Endodermal cell (in vitro differentiated cells): ENCODE measurements at regions not wholly inside any gene's neighbourhood (a gene's known extent, or its start where the extent isn't known, plus 50 kb on each side); places are given as distances from the start of the nearest gene placed in this dataset.

Experiments
- DNase-seq: peaks from one replicate; pipeline ENCODE4 v3.0.0-alpha.2; 2017
- H3K27ac ChIP-seq: 2 replicates; pipeline ENCODE4 v1.5.1; 2013; ENCODE audit warnings: mild to moderate bottlenecking, low read depth, low read length, moderate library complexity
- H3K27me3 ChIP-seq: 2 replicates; pipeline ENCODE4 v1.6.1; 2013; ENCODE audit warnings: mild to moderate bottlenecking, low read length, moderate library complexity; ENCODE audit not compliant: insufficient read depth, control insufficient read depth, poor library complexity, severe bottlenecking
- H3K36me3 ChIP-seq: 2 replicates; pipeline ENCODE4 v1.7.0; 2013; ENCODE audit warnings: mild to moderate bottlenecking, low read length, moderate library complexity; ENCODE audit not compliant: control insufficient read depth, insufficient read depth
- H3K4me1 ChIP-seq: one replicate; pipeline ENCODE4 v1.7.0; 2013; ENCODE audit warnings: low read length; ENCODE audit not compliant: control insufficient read depth, insufficient read depth
- H3K4me3 ChIP-seq: 2 replicates; pipeline ENCODE4 v1.5.1; 2013; ENCODE audit warnings: mild to moderate bottlenecking, low read length, moderate library complexity
- H3K9ac ChIP-seq: 2 replicates; pipeline ENCODE4 v1.6.1; 2013; ENCODE audit warnings: mild to moderate bottlenecking, low read length, moderate library complexity; ENCODE audit not compliant: poor library complexity, severe bottlenecking; ENCODE audit errors: extremely low read depth
- H3K9me3 ChIP-seq: 2 replicates; pipeline ENCODE4 v1.6.1; 2013; ENCODE audit warnings: mild to moderate bottlenecking, low read length, moderate library complexity; ENCODE audit not compliant: control insufficient read depth
- H3K27ac Mint-ChIP-seq: 2 replicates; pipeline ENCODE4 v1.8.0; 2020; ENCODE audit warnings: mixed read lengths
- H3K27me3 Mint-ChIP-seq: 2 replicates; pipeline ENCODE4 v1.8.0; 2021; ENCODE audit warnings: mild to moderate bottlenecking, mixed read lengths; ENCODE audit not compliant: insufficient read depth
- H3K36me3 Mint-ChIP-seq: 2 replicates; pipeline ENCODE4 v1.8.0; 2020; ENCODE audit warnings: low read depth, mixed read lengths
- H3K4me1 Mint-ChIP-seq: 2 replicates; pipeline ENCODE4 v1.8.0; 2020; ENCODE audit warnings: mixed read lengths
- H3K4me3 Mint-ChIP-seq: 2 replicates; pipeline ENCODE4 v1.8.0; 2020; ENCODE audit warnings: mild to moderate bottlenecking, moderate library complexity, mixed read lengths
- H3K9me3 Mint-ChIP-seq: 2 replicates; pipeline ENCODE4 v1.8.0; 2020; ENCODE audit warnings: mild to moderate bottlenecking, mixed read lengths
- WGBS, 2 experiments: methylation state at CpG; one replicate each; pipeline versions ENCODE4 v1.1.5 to v1.1.7; 2013; ENCODE audit warnings: missing lambda C conversion rate in 2 of 2, mixed read lengths in 1 of 2; ENCODE audit not compliant: insufficient coverage in 1 of 2, insufficient read length in 1 of 2; 5-methylcytosine and 5-hydroxymethylcytosine counted together
- TF ChIP-seq, protein P1 (sequence below): fragments of 200-600 bp; sonication (generic); conservative IDR thresholded peaks from 2 replicates; pipeline ENCODE4 v1.5.0; 2021; ENCODE audit warnings: antibody characterized with exemption, mild to moderate bottlenecking

DNA sequence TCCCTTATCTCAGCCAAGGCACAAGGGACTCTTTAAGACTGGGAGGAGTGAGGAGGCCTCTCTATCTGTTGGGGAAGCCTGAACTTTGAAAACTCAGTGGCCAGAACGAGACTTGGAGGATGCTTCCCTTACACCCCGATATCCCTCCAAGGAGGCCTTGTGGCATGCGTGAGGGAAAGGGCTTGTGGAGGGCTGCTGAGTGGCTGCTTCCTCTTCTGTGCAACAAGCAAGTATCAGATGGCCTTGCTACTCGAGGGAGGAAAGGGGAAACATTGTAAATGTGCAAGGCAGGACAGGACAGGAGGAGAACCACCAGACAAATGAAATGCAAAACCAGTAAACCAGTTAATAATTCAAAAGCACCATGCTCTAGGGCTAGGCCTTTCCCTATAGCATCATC is 306.5 kb upstream of the MAP3K7 start:
- H3K27ac ChIP-seq = no peak overlapping the region
- H3K36me3 Mint-ChIP-seq = no peaks in the 10 kb centered on the region
- H3K9me3 Mint-ChIP-seq = no peaks in the 10 kb centered on the region
- 92% methylated on average over 4 of the region's 4 CpGs; no CpG with 5 or more reads in 1 of the 2 experiments for WGBS, 2 experiments
- no peak overlapping the region for H3K9ac ChIP-seq
- H3K27ac Mint-ChIP-seq = no peak overlapping the region
- no peaks in the 10 kb centered on the region for H3K36me3 ChIP-seq
- H3K9me3 ChIP-seq = no peaks in the 10 kb centered on the region
- no peak overlapping the region for H3K4me3 Mint-ChIP-seq
- no peak overlapping the region for H3K4me3 ChIP-seq
- H3K27me3 ChIP-seq = no peaks in the 10 kb centered on the region
- TF ChIP-seq, protein P1, sequence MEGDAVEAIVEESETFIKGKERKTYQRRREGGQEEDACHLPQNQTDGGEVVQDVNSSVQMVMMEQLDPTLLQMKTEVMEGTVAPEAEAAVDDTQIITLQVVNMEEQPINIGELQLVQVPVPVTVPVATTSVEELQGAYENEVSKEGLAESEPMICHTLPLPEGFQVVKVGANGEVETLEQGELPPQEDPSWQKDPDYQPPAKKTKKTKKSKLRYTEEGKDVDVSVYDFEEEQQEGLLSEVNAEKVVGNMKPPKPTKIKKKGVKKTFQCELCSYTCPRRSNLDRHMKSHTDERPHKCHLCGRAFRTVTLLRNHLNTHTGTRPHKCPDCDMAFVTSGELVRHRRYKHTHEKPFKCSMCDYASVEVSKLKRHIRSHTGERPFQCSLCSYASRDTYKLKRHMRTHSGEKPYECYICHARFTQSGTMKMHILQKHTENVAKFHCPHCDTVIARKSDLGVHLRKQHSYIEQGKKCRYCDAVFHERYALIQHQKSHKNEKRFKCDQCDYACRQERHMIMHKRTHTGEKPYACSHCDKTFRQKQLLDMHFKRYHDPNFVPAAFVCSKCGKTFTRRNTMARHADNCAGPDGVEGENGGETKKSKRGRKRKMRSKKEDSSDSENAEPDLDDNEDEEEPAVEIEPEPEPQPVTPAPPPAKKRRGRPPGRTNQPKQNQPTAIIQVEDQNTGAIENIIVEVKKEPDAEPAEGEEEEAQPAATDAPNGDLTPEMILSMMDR = no peak
- peaks cover 34% of the 10 kb centered on the region for H3K4me1 Mint-ChIP-seq
- peaks cover 8% of the 10 kb centered on the region for H3K4me1 ChIP-seq
- H3K27me3 Mint-ChIP-seq = no peaks in the 10 kb centered on the region
- DNase-seq = no peak

DNA sequence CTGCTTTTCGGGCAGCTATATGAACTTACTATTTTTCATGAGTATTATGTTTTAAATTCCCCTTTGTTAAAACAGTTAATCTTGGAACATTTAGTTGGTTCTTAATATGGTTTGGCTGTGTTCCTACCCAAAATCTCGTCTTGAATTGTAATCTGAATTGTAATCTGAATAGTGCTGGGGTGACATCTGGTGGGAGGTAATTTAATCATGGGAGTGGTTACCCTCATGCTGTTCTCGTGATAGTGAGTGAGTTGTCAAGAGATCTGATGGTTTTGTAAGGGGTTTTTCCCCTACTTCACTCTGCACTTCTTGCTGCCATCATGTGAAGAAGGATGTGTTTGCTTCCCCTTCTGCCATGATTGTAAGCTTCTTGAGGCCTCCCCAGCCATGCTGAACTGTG is 305.4 kb upstream of the MAP3K7 start:
- no peak for DNase-seq
- Histone ChIP-seq H3K36me3 (no peaks in the 10 kb centered on the region), H3K4me3 (no peak overlapping the region), H3K9me3 (no peaks in the 10 kb centered on the region), H3K9ac (no peak overlapping the region), H3K27ac (no peak overlapping the region), H3K27me3 (no peaks in the 10 kb centered on the region), H3K4me1 (peaks cover 8% of the 10 kb centered on the region)
- peaks cover 36% of the 10 kb centered on the region for H3K4me1 Mint-ChIP-seq
- H3K9me3 Mint-ChIP-seq = no peaks in the 10 kb centered on the region
- WGBS, 2 experiments = 72% methylated on average over 3 of the region's 3 CpGs; no CpG with 5 or more reads in 1 of the 2 experiments
- H3K36me3 Mint-ChIP-seq = no peaks in the 10 kb centered on the region
- H3K27ac Mint-ChIP-seq = no peak overlapping the region
- H3K27me3 Mint-ChIP-seq = no peaks in the 10 kb centered on the region
- H3K4me3 Mint-ChIP-seq = no peak overlapping the region
- TF ChIP-seq, protein P1 = peak; percentile 28

DNA sequence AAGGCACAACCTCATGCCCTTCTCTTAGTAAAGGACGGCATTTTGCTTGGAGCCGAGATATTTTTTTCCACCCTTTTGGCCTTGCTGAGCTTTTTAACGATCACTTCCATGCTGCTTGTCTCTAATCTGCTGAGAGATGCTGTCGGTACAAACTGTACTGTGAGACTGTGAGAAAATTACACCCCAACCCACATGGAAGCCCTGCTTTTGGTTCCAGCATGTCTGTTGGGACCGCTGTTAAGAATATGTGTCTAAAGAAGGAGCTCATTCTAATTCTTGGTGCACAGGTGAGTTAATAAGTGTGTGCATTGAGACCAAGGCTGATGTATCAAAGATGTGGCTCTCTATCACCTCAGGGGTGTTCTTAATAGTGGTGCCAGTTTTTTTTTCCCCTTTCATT is 304.5 kb upstream of the MAP3K7 start:
- peaks cover 8% of the 10 kb centered on the region for H3K4me1 ChIP-seq
- H3K27ac ChIP-seq = no peak overlapping the region
- peaks cover 36% of the 10 kb centered on the region for H3K4me1 Mint-ChIP-seq
- no peak overlapping the region for H3K4me3 ChIP-seq
- H3K4me3 Mint-ChIP-seq = no peak overlapping the region
- no peak for DNase-seq
- H3K27ac Mint-ChIP-seq = no peak overlapping the region
- TF ChIP-seq, protein P1 = no peak
- no peaks in the 10 kb centered on the region for H3K27me3 Mint-ChIP-seq
- H3K9ac ChIP-seq = no peak overlapping the region
- WGBS, 2 experiments = 87 to 100% methylated on average over 2 to 5 of the region's 5 CpGs
- H3K27me3 ChIP-seq = no peaks in the 10 kb centered on the region
- no peaks in the 10 kb centered on the region for H3K9me3 Mint-ChIP-seq
- no peaks in the 10 kb centered on the region for H3K9me3 ChIP-seq
- H3K36me3 Mint-ChIP-seq = no peaks in the 10 kb centered on the region
- H3K36me3 ChIP-seq = no peaks in the 10 kb centered on the region
